GM12872 (cell line): ENCODE measurements at regions not wholly inside any gene's neighbourhood (a gene's known extent, or its start where the extent isn't known, plus 50 kb on each side); places are given as distances from the start of the nearest gene placed in this dataset.

ENCODE experiments used
- CTCF ChIP-seq: IDR thresholded peaks from 3 replicates; pipeline ENCODE4 v1.5.1; 2011; ENCODE audit warnings: low read depth, mild to moderate bottlenecking, low read length, moderate library complexity; ENCODE audit not compliant: insufficient read depth

GRCh38 chr16:9522614-9523013 is 431.2 kb downstream of the HAPSTR1 start:
- no peak for TF ChIP-seq CTCF

GRCh38 chr16:9523994-9524393 is 432.6 kb downstream of the HAPSTR1 start:
- TF ChIP-seq CTCF, result no peak

GRCh38 chr16:9525037-9525436 is 433.6 kb downstream of the HAPSTR1 start:
- no peak for TF ChIP-seq CTCF

GRCh38 chr16:9526791-9527190 is 435.3 kb downstream of the HAPSTR1 start:
- TF ChIP-seq CTCF, result no peak

GRCh38 chr16:9527976-9528375 is 436.5 kb downstream of the HAPSTR1 start:
- no peak for TF ChIP-seq CTCF

GRCh38 chr16:9528511-9529079 is 437.2 kb downstream of the HAPSTR1 start:
- no peak for TF ChIP-seq CTCF

- TF ChIP-seq CTCF, result no peak
Observed at GRCh38 chr16:9533042-9533441, 441.6 kb downstream of the HAPSTR1 start.
